HL-60 (cell line): ENCODE measurements at regions not wholly inside any gene's neighbourhood (a gene's known extent, or its start where the extent isn't known, plus 50 kb on each side); places are given as distances from the start of the nearest gene placed in this dataset.

ENCODE experiments used
- DNase-seq, 2 experiments: peaks; one replicate each; pipeline ENCODE4 v3.0.0-alpha.2; 2010 to 2020; ENCODE audit warnings: low read depth in 1 of 2, low spot score in 1 of 2
- H3K27ac ChIP-seq: fragments of 250-450 bp; sonication (Bioruptor Pico); replicated peaks from 2 replicates; pipeline ENCODE4 v1.5.1; 2020; ENCODE audit warnings: mild to moderate bottlenecking, moderate library complexity
- H3K27me3 ChIP-seq: fragments of 250-450 bp; sonication (Bioruptor Pico); 2 replicates; pipeline ENCODE4 v1.5.1; 2021; ENCODE audit warnings: mild to moderate bottlenecking, moderate library complexity; ENCODE audit not compliant: insufficient read depth, poor library complexity, severe bottlenecking
- H3K4me3 ChIP-seq: replicated peaks from 2 replicates; pipeline ENCODE4 v1.5.1; 2011; ENCODE audit warnings: mild to moderate bottlenecking, control low read depth, low read length; ENCODE audit not compliant: insufficient read depth
- GABPA ChIP-seq: IDR thresholded peaks from 2 replicates; pipeline ENCODE4 v1.6.1; 2012; ENCODE audit warnings: low read depth
- POLR2AphosphoS5 ChIP-seq: IDR thresholded peaks from 2 replicates; pipeline ENCODE4 v1.6.1; 2012; ENCODE audit warnings: low read depth
- SPI1 ChIP-seq: IDR thresholded peaks from 2 replicates; pipeline ENCODE4 v1.6.1; 2012; ENCODE audit warnings: low read depth, mild to moderate bottlenecking, borderline replicate concordance
- TF ChIP-seq, protein P1 (sequence below): IDR thresholded peaks from 2 replicates; pipeline ENCODE4 v1.6.1; 2012; ENCODE audit warnings: low read depth; ENCODE audit not compliant: insufficient replicate concordance
- TF ChIP-seq, protein P2 (sequence below): IDR thresholded peaks from one replicate; pipeline ENCODE4 v1.5.1; 2011; ENCODE audit warnings: low read length, control low read depth, inconsistent platforms; ENCODE audit not compliant: insufficient read depth

DNA sequence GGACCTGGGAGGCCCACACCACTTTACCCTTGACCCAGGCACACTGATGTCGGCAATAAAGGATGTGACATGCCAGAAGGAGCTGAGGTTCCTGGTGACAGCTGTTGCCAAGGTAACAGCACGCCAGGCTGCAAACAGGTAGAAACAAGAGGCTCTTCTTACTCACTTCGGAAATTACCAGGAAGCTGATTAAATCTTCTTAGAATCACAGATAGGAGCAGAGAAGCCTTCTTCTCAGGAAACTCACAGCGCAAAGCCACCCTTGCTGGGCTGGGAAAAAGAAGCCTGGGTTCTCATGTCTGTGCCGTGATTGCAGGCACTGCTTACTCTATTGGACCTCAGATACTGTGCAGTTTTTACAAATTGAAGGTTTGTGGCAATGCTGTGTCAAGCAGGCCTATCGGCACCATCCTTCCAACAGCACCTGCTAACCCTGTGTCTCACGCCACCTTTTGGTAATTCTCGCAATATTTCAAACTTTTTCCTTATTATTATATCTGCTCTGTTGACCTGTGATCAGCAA lies 61.0 kb upstream of the TAF1B start:
- DNase-seq = no peak
- Histone ChIP-seq H3K4me3 (no peak overlapping the region), H3K27me3 (peaks cover 10% of the 10 kb centered on the region), H3K27ac (no peak overlapping the region)
- TF ChIP-seq, protein P1, sequence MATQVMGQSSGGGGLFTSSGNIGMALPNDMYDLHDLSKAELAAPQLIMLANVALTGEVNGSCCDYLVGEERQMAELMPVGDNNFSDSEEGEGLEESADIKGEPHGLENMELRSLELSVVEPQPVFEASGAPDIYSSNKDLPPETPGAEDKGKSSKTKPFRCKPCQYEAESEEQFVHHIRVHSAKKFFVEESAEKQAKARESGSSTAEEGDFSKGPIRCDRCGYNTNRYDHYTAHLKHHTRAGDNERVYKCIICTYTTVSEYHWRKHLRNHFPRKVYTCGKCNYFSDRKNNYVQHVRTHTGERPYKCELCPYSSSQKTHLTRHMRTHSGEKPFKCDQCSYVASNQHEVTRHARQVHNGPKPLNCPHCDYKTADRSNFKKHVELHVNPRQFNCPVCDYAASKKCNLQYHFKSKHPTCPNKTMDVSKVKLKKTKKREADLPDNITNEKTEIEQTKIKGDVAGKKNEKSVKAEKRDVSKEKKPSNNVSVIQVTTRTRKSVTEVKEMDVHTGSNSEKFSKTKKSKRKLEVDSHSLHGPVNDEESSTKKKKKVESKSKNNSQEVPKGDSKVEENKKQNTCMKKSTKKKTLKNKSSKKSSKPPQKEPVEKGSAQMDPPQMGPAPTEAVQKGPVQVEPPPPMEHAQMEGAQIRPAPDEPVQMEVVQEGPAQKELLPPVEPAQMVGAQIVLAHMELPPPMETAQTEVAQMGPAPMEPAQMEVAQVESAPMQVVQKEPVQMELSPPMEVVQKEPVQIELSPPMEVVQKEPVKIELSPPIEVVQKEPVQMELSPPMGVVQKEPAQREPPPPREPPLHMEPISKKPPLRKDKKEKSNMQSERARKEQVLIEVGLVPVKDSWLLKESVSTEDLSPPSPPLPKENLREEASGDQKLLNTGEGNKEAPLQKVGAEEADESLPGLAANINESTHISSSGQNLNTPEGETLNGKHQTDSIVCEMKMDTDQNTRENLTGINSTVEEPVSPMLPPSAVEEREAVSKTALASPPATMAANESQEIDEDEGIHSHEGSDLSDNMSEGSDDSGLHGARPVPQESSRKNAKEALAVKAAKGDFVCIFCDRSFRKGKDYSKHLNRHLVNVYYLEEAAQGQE = no peak
- TF ChIP-seq POLR2AphosphoS5 (no peak), GABPA (no peak), SPI1 (no peak)
- TF ChIP-seq, protein P2, sequence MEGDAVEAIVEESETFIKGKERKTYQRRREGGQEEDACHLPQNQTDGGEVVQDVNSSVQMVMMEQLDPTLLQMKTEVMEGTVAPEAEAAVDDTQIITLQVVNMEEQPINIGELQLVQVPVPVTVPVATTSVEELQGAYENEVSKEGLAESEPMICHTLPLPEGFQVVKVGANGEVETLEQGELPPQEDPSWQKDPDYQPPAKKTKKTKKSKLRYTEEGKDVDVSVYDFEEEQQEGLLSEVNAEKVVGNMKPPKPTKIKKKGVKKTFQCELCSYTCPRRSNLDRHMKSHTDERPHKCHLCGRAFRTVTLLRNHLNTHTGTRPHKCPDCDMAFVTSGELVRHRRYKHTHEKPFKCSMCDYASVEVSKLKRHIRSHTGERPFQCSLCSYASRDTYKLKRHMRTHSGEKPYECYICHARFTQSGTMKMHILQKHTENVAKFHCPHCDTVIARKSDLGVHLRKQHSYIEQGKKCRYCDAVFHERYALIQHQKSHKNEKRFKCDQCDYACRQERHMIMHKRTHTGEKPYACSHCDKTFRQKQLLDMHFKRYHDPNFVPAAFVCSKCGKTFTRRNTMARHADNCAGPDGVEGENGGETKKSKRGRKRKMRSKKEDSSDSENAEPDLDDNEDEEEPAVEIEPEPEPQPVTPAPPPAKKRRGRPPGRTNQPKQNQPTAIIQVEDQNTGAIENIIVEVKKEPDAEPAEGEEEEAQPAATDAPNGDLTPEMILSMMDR = no peak

DNA sequence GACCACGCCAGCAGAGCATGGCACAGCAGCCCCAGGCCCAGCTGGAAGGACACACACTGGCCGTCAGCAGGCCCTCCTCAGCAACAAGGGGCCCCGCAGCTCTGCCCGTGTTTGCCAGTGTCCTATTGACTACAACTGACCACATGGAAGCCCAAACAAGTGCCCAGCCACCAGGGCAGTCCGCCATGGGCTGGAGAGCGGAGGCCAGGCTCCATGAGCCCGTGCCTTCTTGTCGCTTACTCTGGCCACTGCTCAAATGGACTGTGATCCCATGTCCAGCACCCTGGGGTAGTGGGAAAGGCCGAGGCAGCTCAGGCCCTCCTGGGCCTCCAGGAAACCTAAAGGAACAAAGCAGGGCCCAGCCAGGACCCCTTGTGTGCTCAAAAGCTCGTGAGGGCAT lies 53.9 kb upstream of the TAF1B start:
- Histone ChIP-seq H3K27ac (no peak overlapping the region), H3K4me3 (no peak overlapping the region), H3K27me3 (peaks cover 4% of the 10 kb centered on the region)
- DNase-seq = no peak
- TF ChIP-seq SPI1 (no peak), GABPA (no peak), POLR2AphosphoS5 (no peak)
- TF ChIP-seq, protein P2 = no peak
- TF ChIP-seq, protein P1 = no peak

DNA sequence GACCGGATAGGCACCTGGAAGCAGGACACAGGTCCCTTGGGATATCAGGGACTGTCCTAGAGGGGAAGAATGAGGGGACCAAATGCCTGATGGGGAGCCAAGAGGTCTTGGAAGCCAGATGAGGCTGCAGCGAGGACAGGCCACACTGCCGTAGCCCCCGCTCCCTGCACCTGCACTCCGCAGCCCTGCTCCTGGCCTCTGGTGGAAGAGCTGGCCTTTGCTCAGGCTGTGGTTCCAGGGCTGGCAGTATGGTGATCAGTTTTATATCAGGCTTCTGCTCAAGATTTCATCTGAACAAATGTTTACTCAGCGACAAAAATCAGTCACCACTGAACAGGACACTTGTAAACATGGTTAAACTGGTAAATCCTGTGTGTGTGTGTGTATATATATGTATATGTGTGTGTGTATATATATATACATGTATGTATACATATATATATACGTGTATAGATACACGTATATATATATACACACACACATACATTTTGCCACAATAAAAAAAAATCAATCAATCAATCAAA lies 52.5 kb upstream of the TAF1B start:
- H3K4me3 ChIP-seq = no peak overlapping the region
- TF ChIP-seq, protein P1 = no peak
- TF ChIP-seq, protein P2 = no peak
- TF ChIP-seq GABPA = no peak
- no peak for TF ChIP-seq POLR2AphosphoS5
- TF ChIP-seq SPI1 = no peak
- no peak overlapping the region for H3K27ac ChIP-seq
- no peaks in the 10 kb centered on the region for H3K27me3 ChIP-seq
- no peak for DNase-seq
